ENCODE measurements at regions not wholly inside any gene's neighbourhood (a gene's known extent, or its start where the extent isn't known, plus 50 kb on each side); places are given as distances from the start of the nearest gene placed in this dataset.

DNA sequence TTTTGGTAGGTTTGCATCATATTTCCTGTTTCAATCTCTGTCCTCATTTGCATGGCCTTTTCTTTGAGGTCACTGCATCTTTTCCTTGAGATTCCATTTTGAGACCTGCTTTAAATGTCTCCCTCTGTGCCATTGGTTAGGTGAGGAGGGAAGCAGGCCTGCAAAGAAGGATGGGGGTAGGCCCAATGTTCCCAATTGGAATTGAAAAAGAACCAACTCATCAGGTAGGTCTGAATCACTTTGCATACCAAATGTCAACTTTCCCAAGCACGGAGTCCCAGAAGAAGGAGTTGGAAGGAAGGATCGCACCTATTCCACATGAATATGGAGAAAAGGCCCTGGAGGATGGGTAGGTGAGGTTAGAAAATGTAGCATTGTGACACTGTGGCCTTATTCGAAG lies 318.5 kb downstream of the BLID start:
- no peak for DNase-seq (ENCODE audit: low read depth in 2 of 2)

DNA sequence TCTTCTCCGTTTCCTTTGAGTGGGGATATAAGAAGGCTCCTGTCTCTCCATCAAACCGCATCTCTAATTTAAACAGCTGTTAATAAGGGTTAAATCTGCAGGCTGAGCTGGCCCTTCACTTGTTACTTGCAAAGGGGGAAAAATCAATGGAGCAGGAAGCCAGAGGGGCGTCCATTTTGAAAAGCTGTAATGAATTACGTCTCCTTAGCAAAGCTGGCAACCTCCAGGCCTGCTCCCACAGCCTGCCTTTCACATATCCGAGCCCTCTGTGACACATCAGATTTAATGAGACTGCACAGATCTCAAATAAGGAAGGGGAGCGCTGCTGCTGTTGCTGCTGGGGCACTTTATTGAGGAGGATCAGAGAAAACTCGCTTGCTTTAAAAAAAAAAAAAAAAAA lies 320.8 kb downstream of the BLID start:
- no peak for DNase-seq (ENCODE audit: low read depth in 2 of 2)

DNA sequence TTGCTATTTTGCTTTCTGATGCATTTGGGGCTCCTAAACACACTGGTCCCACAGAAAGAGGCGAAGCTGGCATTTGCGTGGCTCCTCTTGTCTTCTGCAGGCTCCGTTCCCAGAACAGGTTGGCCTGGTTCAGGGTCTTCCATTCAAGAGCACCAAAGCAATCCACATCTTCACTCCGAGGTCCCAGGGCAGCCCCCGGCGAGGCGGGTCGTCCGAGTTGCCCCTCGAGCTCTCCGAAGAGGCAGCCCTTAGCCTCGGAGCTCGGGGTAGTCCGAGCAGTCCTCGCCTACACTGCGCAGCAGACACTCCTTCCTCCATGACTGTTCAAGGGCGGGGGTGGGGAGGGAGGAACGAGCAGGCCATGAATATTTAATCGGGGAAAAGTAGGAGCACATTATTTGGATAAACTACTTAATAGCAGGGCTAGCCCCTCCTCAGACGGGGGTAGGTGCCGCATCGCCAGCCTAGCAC lies 321.3 kb downstream of the BLID start:
- DNase-seq (ENCODE audit: low read depth in 2 of 2) = no peak

DNA sequence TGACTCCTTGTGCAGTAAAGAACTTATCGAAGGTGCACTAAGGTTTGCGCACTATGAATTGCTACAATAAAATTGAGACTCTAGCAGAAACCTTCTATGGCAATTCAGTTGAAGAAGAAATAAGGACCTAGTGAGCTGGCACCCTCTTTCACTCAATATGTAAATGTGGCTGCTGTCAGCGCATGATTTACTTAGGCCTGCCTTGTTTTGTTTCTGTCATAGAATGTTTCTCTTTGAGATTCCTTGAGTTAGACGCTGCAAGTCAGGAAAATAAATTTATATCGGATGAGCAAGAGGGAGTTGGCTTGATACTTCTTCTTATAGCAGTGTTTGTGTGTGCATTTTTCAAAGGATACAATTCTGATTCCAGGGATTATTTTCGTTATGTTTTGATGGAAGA lies 322.1 kb downstream of the BLID start:
- DNase-seq (ENCODE audit: low read depth in 2 of 2) = no peak

DNA sequence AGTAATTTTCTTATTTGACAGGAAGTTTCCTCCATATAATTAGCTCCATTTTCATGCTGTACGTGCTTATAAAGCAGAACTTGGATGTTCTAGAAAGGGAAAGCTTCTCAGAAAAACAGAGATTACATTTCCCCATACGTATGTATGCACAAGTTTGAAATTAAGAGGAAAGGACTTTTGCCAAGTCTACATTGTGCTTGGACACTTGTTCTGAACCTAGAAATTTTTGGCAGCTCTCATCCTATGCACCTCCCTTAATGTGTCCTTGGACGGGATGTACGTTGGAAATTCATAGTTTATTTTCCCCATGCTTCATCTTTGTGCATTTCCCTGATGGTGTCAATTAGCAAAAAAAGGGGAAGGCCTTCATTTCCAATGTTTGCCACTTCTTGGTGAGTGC lies 322.7 kb downstream of the BLID start:
- no peak for DNase-seq (ENCODE audit: low read depth in 2 of 2)

- DNase-seq (ENCODE audit: low read depth in 2 of 2) = no peak
These were observed 323.8 kb downstream of the BLID start for GRCh38 chr11:121792185-121792584.

DNA sequence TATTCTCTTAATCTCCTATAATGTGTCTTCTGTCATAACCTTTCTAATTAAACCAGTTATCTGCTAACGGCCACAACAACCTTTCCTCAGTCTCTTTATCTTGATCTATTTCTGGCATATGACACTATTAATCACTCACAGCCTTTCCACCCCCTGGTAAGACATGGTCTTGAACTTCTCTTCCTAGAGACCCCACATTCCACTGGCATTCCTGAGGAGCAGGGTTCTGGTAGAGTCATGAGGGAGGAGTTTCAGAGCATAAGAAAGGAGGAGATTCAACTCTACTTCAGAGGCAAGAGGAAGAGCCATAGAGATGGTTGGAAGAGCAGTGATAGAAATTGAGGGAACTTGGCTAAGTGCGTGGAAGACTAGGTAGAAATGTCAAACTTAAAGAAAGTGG lies 325.6 kb downstream of the BLID start:
- no peak for DNase-seq (ENCODE audit: low read depth in 2 of 2)

GRCh38 chr11:121780971-121781370 lies 328.2 kb upstream of the SORL1-AS1 start:
- DNase-seq (ENCODE audit: low read depth in 2 of 2) = no peak

- peak in 1 of 2 donors; percentile 7 for DNase-seq (ENCODE audit: low read depth in 2 of 2)
These were observed 324.3 kb upstream of the SORL1-AS1 start for GRCh38 chr11:121777056-121777455.

GRCh38 chr11:121775276-121775675 lies 322.5 kb upstream of the SORL1-AS1 start:
- DNase-seq (ENCODE audit: low read depth in 2 of 2) = no peak

GRCh38 chr11:121773076-121773475 lies 320.3 kb upstream of the SORL1-AS1 start:
- DNase-seq (ENCODE audit: low read depth in 2 of 2) = no peak

- no peak for DNase-seq (ENCODE audit: low read depth in 2 of 2)
These were observed 318.3 kb upstream of the SORL1-AS1 start for GRCh38 chr11:121770939-121771595.

DNA sequence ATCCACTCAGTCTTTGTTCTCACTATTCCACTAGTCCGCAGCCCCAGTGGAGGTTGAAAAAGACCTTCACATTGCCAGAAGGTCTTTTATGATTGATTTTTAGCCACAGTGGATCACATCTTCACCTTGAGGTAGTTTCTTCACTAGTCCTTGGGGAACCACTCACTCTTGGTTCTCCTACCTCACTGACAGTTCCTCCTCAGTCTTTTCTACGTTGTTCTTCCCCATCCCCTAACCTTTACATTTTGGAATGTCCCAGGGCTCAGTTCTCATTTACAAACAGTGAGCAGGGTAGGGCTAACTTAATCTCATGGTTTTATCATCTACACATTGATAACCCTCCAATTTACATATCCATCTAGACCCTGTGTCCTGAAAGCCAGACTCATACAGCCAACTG lies 316.4 kb upstream of the SORL1-AS1 start:
- no peak for DNase-seq (ENCODE audit: low read depth in 2 of 2)

GRCh38 chr11:121767433-121767832 lies 314.7 kb upstream of the SORL1-AS1 start:
- no peak for DNase-seq (ENCODE audit: low read depth in 2 of 2)

- DNase-seq (ENCODE audit: low read depth in 2 of 2) = no peak
These were observed 314.2 kb upstream of the SORL1-AS1 start for GRCh38 chr11:121766991-121767390.

DNA sequence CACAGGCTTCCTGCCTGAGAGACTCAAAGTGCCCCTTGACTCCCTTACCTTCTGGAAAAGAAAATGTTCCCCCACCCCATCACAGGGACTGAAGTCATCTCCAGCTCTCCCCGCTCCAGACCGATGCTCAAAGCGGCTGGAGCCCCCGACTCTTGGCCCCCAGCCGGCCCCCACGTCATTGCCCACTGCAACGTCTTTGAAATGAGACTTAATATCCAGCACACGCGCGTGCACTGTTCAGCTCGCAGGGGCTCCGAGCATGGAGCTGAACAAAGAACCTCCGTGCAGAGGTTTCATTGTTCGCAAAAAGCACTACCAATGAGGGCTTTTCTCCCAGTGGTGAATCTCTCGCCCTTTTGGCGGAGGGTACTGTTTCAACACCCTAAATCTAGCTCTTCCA lies 313.4 kb upstream of the SORL1-AS1 start:
- no peak for DNase-seq (ENCODE audit: low read depth in 2 of 2)

DNA sequence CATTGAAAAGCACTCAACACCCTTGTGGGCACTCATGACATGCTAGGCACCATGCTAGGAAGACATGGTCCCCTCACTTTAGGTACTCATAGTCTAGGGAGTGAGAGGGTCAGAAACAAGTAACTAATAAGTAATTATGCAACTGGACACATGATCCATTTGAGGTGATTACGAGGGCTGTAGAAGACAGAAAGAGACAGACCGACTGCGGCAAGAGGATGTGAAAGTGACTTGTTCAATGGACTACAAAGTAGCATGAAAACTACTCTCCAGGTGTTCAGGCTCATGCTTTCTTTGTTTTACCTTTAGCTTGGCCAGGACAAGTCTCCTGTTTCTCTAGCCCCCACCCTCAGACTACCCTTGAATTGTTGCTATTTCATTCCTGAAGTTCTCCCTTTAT lies 310.8 kb upstream of the SORL1-AS1 start:
- no peak for DNase-seq (ENCODE audit: low read depth in 2 of 2)

DNA sequence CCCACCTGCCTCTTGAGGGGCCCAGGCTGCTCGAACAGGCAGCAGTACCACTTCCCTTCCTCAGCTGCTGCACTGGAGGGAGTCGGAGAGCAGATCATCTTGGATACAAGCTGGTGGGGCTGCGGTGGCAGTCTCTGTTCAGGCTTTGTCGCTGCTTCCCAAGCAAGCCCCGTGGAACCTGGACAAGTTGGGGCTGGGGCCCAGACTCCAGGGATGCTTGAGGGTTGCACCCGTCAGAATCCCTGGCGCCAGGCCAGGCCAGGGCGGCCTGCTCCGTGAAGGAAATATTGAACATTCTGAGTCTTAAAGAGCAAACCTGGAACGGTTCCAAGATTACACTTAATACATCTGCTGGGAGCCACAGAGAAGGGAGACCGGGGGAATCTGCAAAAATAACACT lies 310.1 kb upstream of the SORL1-AS1 start:
- DNase-seq (ENCODE audit: low read depth in 2 of 2) = peak in 1 of 2 donors; percentile 13

GRCh38 chr11:121761186-121761585 lies 308.4 kb upstream of the SORL1-AS1 start:
- DNase-seq (ENCODE audit: low read depth in 2 of 2) = no peak

- no peak for DNase-seq (ENCODE audit: low read depth in 2 of 2)
These were observed 304.8 kb upstream of the SORL1-AS1 start for GRCh38 chr11:121757480-121758125.

DNA sequence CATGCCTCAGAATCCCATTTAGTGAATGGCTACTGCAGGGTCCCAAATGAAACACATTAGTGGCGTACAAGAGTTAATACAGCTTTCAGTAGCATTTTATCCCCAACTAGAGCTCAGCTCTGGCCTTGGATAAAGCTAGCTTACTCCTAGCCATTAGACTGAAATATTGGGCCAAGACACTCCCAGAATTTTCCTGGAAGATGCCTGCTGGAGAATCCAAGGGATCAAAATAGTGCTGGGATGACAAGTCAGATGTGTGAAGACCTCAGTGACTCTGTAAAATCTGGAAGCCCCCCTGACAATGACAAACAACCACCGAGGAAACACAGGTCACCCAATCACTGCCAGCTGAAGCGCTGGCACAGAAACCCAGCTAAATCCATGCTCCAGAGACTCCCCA lies 303.1 kb upstream of the SORL1-AS1 start:
- DNase-seq (ENCODE audit: low read depth in 2 of 2) = no peak

- no peak for DNase-seq (ENCODE audit: low read depth in 2 of 2)
These were observed 302.4 kb upstream of the SORL1-AS1 start for GRCh38 chr11:121755191-121755590.

DNA sequence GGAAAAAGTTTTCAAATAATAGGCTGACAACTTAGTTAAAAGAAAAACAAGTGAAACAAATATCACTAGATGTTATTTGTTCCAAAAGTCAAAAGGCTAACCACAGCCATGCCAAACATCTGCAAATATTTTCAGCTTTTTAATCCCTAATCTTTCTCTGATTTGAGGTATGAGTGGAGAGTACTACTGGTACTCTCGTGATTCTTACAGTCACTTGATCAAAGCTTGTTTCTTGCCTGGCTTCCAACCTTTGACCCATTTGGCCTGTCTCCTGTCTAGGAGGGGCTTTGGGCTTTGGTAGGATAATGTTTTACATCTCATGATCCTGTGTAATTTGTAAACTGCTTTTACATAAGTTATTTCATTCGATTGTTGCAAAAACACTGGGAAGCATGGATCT lies 301.8 kb upstream of the SORL1-AS1 start:
- DNase-seq (ENCODE audit: low read depth in 2 of 2) = no peak
